GM23248 (cell line): ENCODE measurements at regions not wholly inside any gene's neighbourhood (a gene's known extent, or its start where the extent isn't known, plus 50 kb on each side); places are given as distances from the start of the nearest gene placed in this dataset.
A peak's percentile ranks its signal among the peaks of the same experiment; 100 is the strongest.

ENCODE experiments used
- DNase-seq: peaks from one replicate; pipeline ENCODE4 v3.0.0-alpha.2; 2015
- H2AFZ ChIP-seq: fragments of 200-600 bp; sonication (generic); 2 replicates; pipeline ENCODE4 v1.6.1; 2016; ENCODE audit warnings: antibody characterized with exemption
- H3F3A ChIP-seq: fragments of 200-600 bp; sonication (generic); 2 replicates; pipeline ENCODE4 v1.6.1; 2016; ENCODE audit warnings: mild to moderate bottlenecking, antibody characterized with exemption, mixed run types; ENCODE audit not compliant: insufficient read depth
- H3K27ac ChIP-seq: fragments of 200-600 bp; sonication (generic); 2 replicates; pipeline ENCODE4 v1.5.1; 2016; ENCODE audit warnings: mild to moderate bottlenecking
- H3K27me3 ChIP-seq: fragments of 200-600 bp; sonication (generic); replicated peaks from 2 replicates; pipeline ENCODE4 v1.6.1; 2016; ENCODE audit warnings: mild to moderate bottlenecking; ENCODE audit not compliant: insufficient read depth
- H3K36me3 ChIP-seq: fragments of 200-600 bp; sonication (generic); 2 replicates; pipeline ENCODE4 v1.6.1; 2016; ENCODE audit warnings: low read depth, mild to moderate bottlenecking
- H3K4me1 ChIP-seq: fragments of 200-600 bp; sonication (generic); 2 replicates; pipeline ENCODE4 v1.6.1; 2016; ENCODE audit warnings: mild to moderate bottlenecking; ENCODE audit not compliant: insufficient read depth
- H3K4me2 ChIP-seq: fragments of 200-600 bp; sonication (generic); one replicate; pipeline ENCODE4 v1.6.1; 2016; ENCODE audit warnings: mild to moderate bottlenecking; ENCODE audit not compliant: unreplicated experiment
- H3K4me3 ChIP-seq: fragments of 200-600 bp; sonication (generic); 2 replicates; pipeline ENCODE4 v1.5.1; 2016; ENCODE audit warnings: mild to moderate bottlenecking
- H3K79me2 ChIP-seq: fragments of 200-600 bp; sonication (generic); 2 replicates; pipeline ENCODE4 v1.6.1; 2016; ENCODE audit warnings: mild to moderate bottlenecking; ENCODE audit not compliant: insufficient read depth
- H3K9ac ChIP-seq: fragments of 200-600 bp; sonication (generic); 2 replicates; pipeline ENCODE4 v1.6.1; 2016; ENCODE audit warnings: mild to moderate bottlenecking
- H3K9me2 ChIP-seq: fragments of 200-600 bp; sonication (generic); 2 replicates; pipeline ENCODE4 v1.6.1; 2016; ENCODE audit warnings: mixed run types, mild to moderate bottlenecking, moderate library complexity; ENCODE audit not compliant: insufficient read depth
- H3K9me3 ChIP-seq: fragments of 200-600 bp; sonication (generic); one replicate; pipeline ENCODE4 v1.6.1; 2017; ENCODE audit warnings: low read depth
- H4K20me1 ChIP-seq: fragments of 200-600 bp; sonication (generic); 2 replicates; pipeline ENCODE4 v1.6.0; 2016; ENCODE audit not compliant: insufficient read depth
- EZH2 ChIP-seq: fragments of 200-600 bp; sonication (generic); IDR thresholded peaks from 2 replicates; pipeline ENCODE4 v1.6.1; 2018; ENCODE audit warnings: antibody characterized with exemption, mild to moderate bottlenecking; ENCODE audit not compliant: insufficient read depth, poor library complexity, severe bottlenecking
- EZH2phosphoT487 ChIP-seq: fragments of 200-600 bp; sonication (generic); IDR thresholded peaks from 2 replicates; pipeline ENCODE4 v1.6.1; 2018; ENCODE audit warnings: antibody characterized with exemption, moderate library complexity, mild to moderate bottlenecking, low read depth; ENCODE audit not compliant: insufficient read depth
- WGBS, 2 experiments: methylation state at CpG; one replicate each; pipeline ENCODE4 v1.1.6; 2015 to 2017; ENCODE audit warnings: low lambda C conversion rate in 2 of 2, low coverage in 1 of 2; ENCODE audit errors: missing lambda C conversion rate in 2 of 2; 5-methylcytosine and 5-hydroxymethylcytosine counted together
- in situ Hi-C: fragments of 300-500 bp; cut with MboI; formaldehyde crosslinking; loops from 2 replicates; pipeline ENCODE4 v1.15.0; 2020

DNA sequence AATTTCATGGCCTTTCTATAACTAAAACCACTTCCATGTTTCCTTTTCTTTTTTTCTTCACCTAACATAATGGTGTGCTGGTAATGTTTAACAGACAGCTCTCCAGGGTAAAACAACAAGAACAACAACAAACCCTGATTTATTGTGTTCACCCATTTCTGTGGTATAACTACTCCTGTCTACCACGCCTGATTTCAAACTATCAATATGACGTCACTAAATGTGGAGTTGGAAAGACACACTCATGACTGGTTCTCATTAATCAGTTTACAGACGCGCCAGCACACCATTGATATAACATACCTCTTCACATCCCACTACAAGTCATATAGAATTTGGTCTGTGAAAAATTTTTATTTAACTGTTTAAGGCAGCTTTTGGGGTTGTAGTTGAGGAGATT is 142.9 kb downstream of the ARRDC3 start:
- Histone ChIP-seq H3K27me3 (no peaks in the 10 kb centered on the region), H3K36me3 (no peaks in the 10 kb centered on the region), H3F3A (no peaks in the 10 kb centered on the region), H3K79me2 (no peaks in the 10 kb centered on the region), H2AFZ (no peak overlapping the region), H3K9me2 (no peaks in the 10 kb centered on the region), H3K4me3 (no peak overlapping the region), H3K4me2 (no peak overlapping the region), H3K9me3 (peaks cover 10% of the 10 kb centered on the region), H3K4me1 (peaks cover 5% of the 10 kb centered on the region; the same call in 1 of the 2 replicates), H3K9ac (no peak overlapping the region), H3K27ac (no peak overlapping the region), H4K20me1 (no peaks in the 10 kb centered on the region)
- no peak for TF ChIP-seq EZH2phosphoT487
- TF ChIP-seq EZH2: no peak
- no peak for DNase-seq
- 86% methylated on average over 4 of the region's 4 CpGs for WGBS, 2 experiments
- in situ Hi-C loops: no loop called here

DNA sequence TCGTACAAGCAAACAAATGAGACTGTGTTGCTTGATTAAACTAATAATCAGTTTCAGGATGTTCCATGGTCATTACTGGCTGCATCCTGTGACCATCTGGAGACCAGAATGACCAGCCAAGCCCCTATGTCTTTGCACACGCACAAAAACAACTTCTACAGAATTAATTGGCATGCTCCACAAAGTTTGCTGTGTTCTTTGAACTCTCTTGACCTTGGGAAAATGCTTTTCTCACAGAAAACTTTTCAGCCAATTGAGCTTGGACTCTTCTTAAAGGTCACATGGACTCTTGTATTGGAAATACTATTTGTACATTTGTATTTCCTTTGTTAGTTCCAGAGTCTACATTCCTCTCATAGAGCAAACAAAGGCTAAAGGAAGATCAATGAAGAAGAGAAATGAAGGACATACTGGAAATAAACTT is 147.8 kb downstream of the ARRDC3 start:
- Histone ChIP-seq H3F3A (no peaks in the 10 kb centered on the region), H3K27me3 (no peaks in the 10 kb centered on the region), H4K20me1 (no peaks in the 10 kb centered on the region), H3K4me3 (no peak overlapping the region), H3K4me2 (no peak overlapping the region), H3K27ac (no peak overlapping the region), H3K4me1 (peaks cover 10% of the 10 kb centered on the region), H3K9me3 (no peaks in the 10 kb centered on the region), H3K79me2 (no peaks in the 10 kb centered on the region), H3K36me3 (no peaks in the 10 kb centered on the region), H3K9ac (no peak overlapping the region), H2AFZ (peak overlapping the region; percentile 5; the same call in 1 of the 2 replicates), H3K9me2 (no peaks in the 10 kb centered on the region)
- 22% methylated on average over 2 of the region's 2 CpGs for WGBS, 2 experiments
- TF ChIP-seq EZH2phosphoT487: no peak
- no peak for TF ChIP-seq EZH2
- no peak for DNase-seq
- in situ Hi-C loops: no loop called here

DNA sequence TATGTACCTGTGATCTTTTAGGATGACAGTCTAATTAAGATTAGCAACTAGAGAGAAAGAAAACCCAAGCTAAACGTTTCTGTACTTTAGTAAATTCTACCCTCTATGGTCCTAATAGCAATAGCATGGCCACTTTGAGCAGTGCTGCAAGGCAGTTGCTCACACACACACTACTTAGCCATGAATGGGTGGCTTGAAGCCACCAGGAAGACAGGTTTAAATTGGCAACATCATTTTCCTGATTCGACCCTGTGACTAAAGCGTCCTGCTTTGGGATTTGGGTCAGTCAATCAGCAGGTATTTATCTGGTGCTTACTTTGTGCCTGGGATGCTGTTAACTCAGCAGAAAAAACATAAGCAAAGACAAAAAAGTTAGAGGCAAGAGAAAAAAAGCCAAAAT is 150.6 kb downstream of the ARRDC3 start:
- Histone ChIP-seq H3K27ac (no peak overlapping the region), H3K4me1 (peaks cover 16% of the 10 kb centered on the region), H3K9ac (no peak overlapping the region), H4K20me1 (no peaks in the 10 kb centered on the region), H3K36me3 (no peaks in the 10 kb centered on the region), H3K4me2 (no peak overlapping the region), H2AFZ (no peak overlapping the region), H3K79me2 (no peaks in the 10 kb centered on the region), H3K4me3 (no peak overlapping the region), H3K27me3 (no peaks in the 10 kb centered on the region), H3F3A (no peaks in the 10 kb centered on the region), H3K9me2 (no peaks in the 10 kb centered on the region), H3K9me3 (no peaks in the 10 kb centered on the region)
- DNase-seq: no peak
- TF ChIP-seq EZH2 (no peak), EZH2phosphoT487 (no peak)
- WGBS, 2 experiments: 82 to 85% methylated on average over 3 of the region's 3 CpGs
- in situ Hi-C loops: no loop called here

DNA sequence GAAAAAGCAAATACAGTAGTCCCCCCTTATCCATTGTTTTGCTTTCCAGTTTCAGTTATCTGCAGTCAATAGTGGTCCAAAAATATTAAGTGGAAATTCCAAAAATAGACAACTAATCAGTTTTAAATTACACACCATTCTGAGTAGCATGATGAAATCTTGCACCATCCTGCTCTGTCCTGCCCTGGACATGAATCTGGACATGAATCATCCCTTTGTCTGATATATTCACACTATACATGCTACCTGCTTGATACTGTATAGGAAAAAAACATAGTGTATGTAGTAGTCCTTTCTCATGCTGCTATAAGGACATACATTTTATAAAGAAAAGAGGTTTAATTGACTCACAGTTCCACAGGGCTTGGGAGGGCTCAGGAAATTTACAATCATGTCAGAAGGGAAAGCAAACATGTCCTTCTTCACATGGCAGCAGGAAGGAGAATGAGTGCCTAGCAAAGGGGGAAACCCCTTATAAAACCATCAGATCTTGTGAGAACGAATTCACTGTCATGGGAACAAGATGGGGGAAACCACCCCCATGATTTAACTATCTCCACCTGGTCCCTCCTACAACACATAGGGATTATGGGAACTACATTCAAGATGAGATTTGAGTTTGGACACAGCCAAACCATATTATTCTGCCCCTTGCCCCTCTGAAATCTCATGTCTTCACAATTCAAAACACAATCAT is 153.9 kb downstream of the ARRDC3 start:
- no peaks in the 10 kb centered on the region for H3K79me2 ChIP-seq
- no peaks in the 10 kb centered on the region for H3K36me3 ChIP-seq
- H3K4me1 ChIP-seq: peaks cover 19% of the 10 kb centered on the region
- no peaks in the 10 kb centered on the region for H3K9me3 ChIP-seq
- H3K4me3 ChIP-seq: no peak overlapping the region
- no peaks in the 10 kb centered on the region for H4K20me1 ChIP-seq
- peaks cover 8% of the 10 kb centered on the region for H3F3A ChIP-seq
- no peak overlapping the region for H2AFZ ChIP-seq
- 50 to 64% methylated on average over 1 of the region's 1 CpG for WGBS, 2 experiments
- no peak overlapping the region for H3K27ac ChIP-seq
- in situ Hi-C loops: no loop called here
- peak; percentile 47 for DNase-seq
- TF ChIP-seq EZH2phosphoT487: no peak
- no peak for TF ChIP-seq EZH2
- no peak overlapping the region for H3K4me2 ChIP-seq
- H3K9me2 ChIP-seq: no peaks in the 10 kb centered on the region
- no peaks in the 10 kb centered on the region for H3K27me3 ChIP-seq
- no peak overlapping the region for H3K9ac ChIP-seq

DNA sequence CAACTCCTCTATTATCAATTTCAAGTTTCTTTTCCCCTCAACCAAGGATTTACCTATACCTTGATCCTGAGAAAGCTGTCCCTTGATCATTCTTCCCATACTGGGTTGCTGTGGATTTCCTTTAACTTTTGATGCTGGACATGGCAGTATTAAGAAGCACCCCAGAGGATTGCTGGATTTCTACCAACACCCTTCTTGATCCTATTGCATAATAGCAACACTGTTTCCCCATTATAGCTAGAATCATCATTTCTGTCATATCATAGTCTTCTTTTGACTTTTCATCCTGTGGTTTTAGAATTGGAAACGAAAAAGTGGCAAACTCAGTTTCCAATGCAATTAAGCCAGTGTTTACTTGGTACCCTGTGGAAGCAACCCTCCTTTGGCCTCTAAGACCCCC is 154.9 kb downstream of the ARRDC3 start:
- H3K27ac ChIP-seq: no peak overlapping the region
- no peaks in the 10 kb centered on the region for H3K9me3 ChIP-seq
- peaks cover 15% of the 10 kb centered on the region for H3F3A ChIP-seq
- H3K9ac ChIP-seq: no peak overlapping the region
- in situ Hi-C loops: no loop called here
- H3K27me3 ChIP-seq: no peaks in the 10 kb centered on the region
- H3K36me3 ChIP-seq: no peaks in the 10 kb centered on the region
- TF ChIP-seq EZH2phosphoT487: no peak
- TF ChIP-seq EZH2: no peak
- no peak overlapping the region for H2AFZ ChIP-seq
- H3K79me2 ChIP-seq: no peaks in the 10 kb centered on the region
- peaks cover 27% of the 10 kb centered on the region for H3K4me1 ChIP-seq
- H4K20me1 ChIP-seq: no peaks in the 10 kb centered on the region
- no peaks in the 10 kb centered on the region for H3K9me2 ChIP-seq
- 95 to 100% methylated on average over 1 of the region's 1 CpG for WGBS, 2 experiments
- no peak overlapping the region for H3K4me2 ChIP-seq
- DNase-seq: no peak
- H3K4me3 ChIP-seq: no peak overlapping the region
